ENCODE measurements at regions not wholly inside any gene's neighbourhood (a gene's known extent, or its start where the extent isn't known, plus 50 kb on each side); places are given as distances from the start of the nearest gene placed in this dataset.
"Not testable (repeated sequence)": the region's sequence is repeated elsewhere in the genome, so short reads cannot be mapped to it uniquely, and the experiment has no call there.

GRCh38 chr1:148354913-148355308, 128.2 kb downstream of the PPIAL4G start:
- no peak for DNase-seq

GRCh38 chr1:148354284-148354912, 128.7 kb downstream of the PPIAL4G start:
- peak; percentile 52 for DNase-seq

- peak; percentile 46 for DNase-seq
Measured at GRCh38 chr1:148353461-148354283, 129.4 kb downstream of the PPIAL4G start.

- DNase-seq, result no peak
Measured at GRCh38 chr1:148352470-148353053, 130.5 kb downstream of the PPIAL4G start.

- no peak for DNase-seq
Measured at GRCh38 chr1:148347781-148348180, 135.3 kb downstream of the PPIAL4G start.

- DNase-seq, result peak; percentile 41
Measured at GRCh38 chr1:148345659-148346151, 137.4 kb downstream of the PPIAL4G start.

- not testable (repeated sequence) for DNase-seq
Measured at GRCh38 chr1:148344651-148345050, 138.5 kb downstream of the PPIAL4G start.

- not testable (repeated sequence) for DNase-seq
Measured at GRCh38 chr1:148341729-148342128, 141.4 kb downstream of the PPIAL4G start.

GRCh38 chr1:148336121-148336918, 146.8 kb downstream of the PPIAL4G start:
- DNase-seq, result not testable (repeated sequence)

GRCh38 chr1:148334339-148335130, 148.6 kb downstream of the PPIAL4G start:
- peak; percentile 91 for DNase-seq

- DNase-seq, result no peak
Measured at GRCh38 chr1:148333875-148334338, 149.2 kb downstream of the PPIAL4G start.

- DNase-seq, result no peak
Measured at GRCh38 chr1:148328884-148329283, 154.2 kb downstream of the PPIAL4G start.

- DNase-seq, result not testable (repeated sequence)
Measured at GRCh38 chr1:148325031-148325430, 158.1 kb downstream of the PPIAL4G start.

GRCh38 chr1:148324465-148324864, 158.6 kb downstream of the PPIAL4G start:
- DNase-seq, result not testable (repeated sequence)

- DNase-seq, result not testable (repeated sequence)
Measured at GRCh38 chr1:148320079-148320478, 163.0 kb downstream of the PPIAL4G start.

GRCh38 chr1:148318904-148319242, 164.2 kb downstream of the PPIAL4G start:
- no peak for DNase-seq

- peak; percentile 60 for DNase-seq
Measured at GRCh38 chr1:148318123-148318903, 164.8 kb downstream of the PPIAL4G start.

GRCh38 chr1:148317288-148317985, 165.4 kb upstream of the NBPF11 start:
- DNase-seq, result peak; percentile 31

- no peak for DNase-seq
Measured at GRCh38 chr1:148315071-148315811, 163.2 kb upstream of the NBPF11 start.

- DNase-seq, result no peak
Measured at GRCh38 chr1:148310807-148311206, 158.7 kb upstream of the NBPF11 start.

Data from eye (tissue), 1 donor.